GM12864 (cell line): ENCODE measurements at regions not wholly inside any gene's neighbourhood (a gene's known extent, or its start where the extent isn't known, plus 50 kb on each side); places are given as distances from the start of the nearest gene placed in this dataset.

ENCODE experiments used
- DNase-seq: peaks from one replicate; pipeline ENCODE4 v3.0.0-alpha.2; 2011; ENCODE audit warnings: low read depth
- H3K4me3 ChIP-seq: 2 replicates; pipeline ENCODE4 v1.5.1; 2011; ENCODE audit warnings: mild to moderate bottlenecking, low read depth, low read length, control low read depth
- CTCF ChIP-seq: IDR thresholded peaks from 2 replicates; pipeline ENCODE4 v1.5.1; 2011; ENCODE audit warnings: low read depth, mild to moderate bottlenecking, moderate library complexity, low read length, control low read depth, inconsistent platforms; ENCODE audit errors: missing control alignments

DNA sequence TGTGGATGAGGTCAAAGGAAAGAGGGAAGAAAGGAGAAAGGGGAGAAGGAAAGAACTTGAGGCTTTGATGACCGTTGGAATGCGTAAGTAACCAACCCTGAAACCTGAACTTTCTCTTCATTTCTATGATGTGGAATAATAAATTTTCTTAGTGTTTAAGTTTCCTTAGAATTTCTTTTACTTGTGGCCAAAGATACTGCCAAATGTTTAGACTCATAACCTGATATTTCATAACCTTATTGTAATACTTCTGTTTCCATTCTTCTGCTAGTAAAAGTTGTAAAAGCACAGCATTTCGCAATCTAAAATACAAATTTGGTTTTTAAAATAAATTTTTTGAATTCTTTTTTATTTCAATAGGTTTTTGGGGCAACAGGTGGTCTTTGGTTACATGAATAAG, 258.5 kb upstream of the GIMD1 start:
- H3K4me3 ChIP-seq: no peak overlapping the region
- no peak for DNase-seq
- no peak for TF ChIP-seq CTCF

GRCh38 chr4:106624671-106625070, 256.1 kb upstream of the GIMD1 start:
- no peak for TF ChIP-seq CTCF
- DNase-seq: no peak
- no peak overlapping the region for H3K4me3 ChIP-seq

DNA sequence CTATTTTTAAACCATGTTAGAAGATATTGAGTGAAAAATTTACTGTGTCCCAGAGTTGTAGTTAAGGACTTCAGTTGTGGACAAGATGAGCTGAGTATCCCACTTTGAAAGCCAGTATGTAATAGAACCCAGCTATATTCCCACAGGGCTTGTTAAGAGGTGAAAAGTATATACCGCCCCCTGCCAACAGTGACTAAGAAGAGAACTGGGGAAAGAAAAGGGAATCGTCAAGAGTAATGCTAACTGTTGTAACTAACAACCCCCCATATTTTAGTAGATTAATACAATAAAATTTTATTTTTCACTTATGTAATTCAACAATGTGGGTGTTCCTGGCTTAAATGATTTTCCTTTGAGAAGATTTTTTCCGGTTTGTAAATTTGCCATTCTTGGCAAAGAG, 250.4 kb upstream of the GIMD1 start:
- no peak overlapping the region for H3K4me3 ChIP-seq
- no peak for TF ChIP-seq CTCF
- DNase-seq: no peak

DNA sequence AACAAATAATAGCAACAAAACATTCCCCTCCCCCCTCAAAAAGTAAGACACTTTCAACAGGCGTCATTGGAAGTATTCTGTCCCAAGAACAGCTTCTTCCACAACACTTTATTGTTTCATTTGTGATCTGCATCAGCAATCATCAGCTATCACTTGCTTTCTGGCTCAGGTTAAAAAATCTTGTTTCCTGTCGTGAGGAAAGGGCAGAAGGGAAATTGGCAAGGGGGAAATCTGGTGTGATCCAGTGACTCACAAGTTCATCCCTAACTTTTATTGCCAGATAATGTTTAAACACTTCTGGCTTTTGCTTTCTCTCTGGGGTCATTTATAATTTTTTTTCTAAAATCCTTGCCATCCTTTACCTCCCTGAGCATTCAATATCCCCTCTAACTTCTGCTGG, 247.4 kb upstream of the GIMD1 start:
- TF ChIP-seq CTCF: no peak
- no peak overlapping the region for H3K4me3 ChIP-seq
- DNase-seq: no peak

DNA sequence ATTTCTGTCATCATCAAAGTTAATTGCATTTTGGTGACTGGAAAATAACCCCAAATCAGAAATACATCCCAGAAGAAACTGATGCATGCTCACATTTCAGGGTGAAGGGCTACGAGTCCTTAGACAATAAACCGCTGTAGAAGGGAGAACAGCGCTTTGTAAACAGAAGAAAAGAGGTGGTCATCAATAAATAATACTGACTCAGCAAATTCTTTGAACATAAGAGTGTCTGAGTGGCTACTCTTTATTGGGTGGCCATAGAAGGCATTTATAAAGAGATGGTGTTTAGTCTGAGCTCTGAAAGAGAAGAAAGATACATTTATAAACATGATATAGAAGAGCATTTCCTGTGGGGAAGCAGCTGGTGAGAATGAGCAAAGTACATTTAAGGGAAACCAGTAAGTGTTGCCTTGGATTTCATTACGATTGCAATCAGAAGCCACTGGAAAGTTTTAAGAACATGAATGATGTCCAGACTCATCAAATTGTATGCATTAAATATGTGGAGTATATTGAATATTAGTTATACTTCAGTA, 246.9 kb upstream of the GIMD1 start:
- no peak for TF ChIP-seq CTCF
- no peak overlapping the region for H3K4me3 ChIP-seq
- no peak for DNase-seq

- H3K4me3 ChIP-seq: no peak overlapping the region
- no peak for TF ChIP-seq CTCF
- DNase-seq: no peak
Observed at GRCh38 chr4:106614441-106614840, 245.9 kb upstream of the GIMD1 start.

GRCh38 chr4:106609917-106610316, 241.3 kb upstream of the GIMD1 start:
- TF ChIP-seq CTCF: no peak
- DNase-seq: no peak

More at GRCh38 chr4:106609917-106610316, 241.3 kb upstream of the GIMD1 start:
- no peak overlapping the region for H3K4me3 ChIP-seq
